ENCODE measurements at regions not wholly inside any gene's neighbourhood (a gene's known extent, or its start where the extent isn't known, plus 50 kb on each side); places are given as distances from the start of the nearest gene placed in this dataset.

DNA sequence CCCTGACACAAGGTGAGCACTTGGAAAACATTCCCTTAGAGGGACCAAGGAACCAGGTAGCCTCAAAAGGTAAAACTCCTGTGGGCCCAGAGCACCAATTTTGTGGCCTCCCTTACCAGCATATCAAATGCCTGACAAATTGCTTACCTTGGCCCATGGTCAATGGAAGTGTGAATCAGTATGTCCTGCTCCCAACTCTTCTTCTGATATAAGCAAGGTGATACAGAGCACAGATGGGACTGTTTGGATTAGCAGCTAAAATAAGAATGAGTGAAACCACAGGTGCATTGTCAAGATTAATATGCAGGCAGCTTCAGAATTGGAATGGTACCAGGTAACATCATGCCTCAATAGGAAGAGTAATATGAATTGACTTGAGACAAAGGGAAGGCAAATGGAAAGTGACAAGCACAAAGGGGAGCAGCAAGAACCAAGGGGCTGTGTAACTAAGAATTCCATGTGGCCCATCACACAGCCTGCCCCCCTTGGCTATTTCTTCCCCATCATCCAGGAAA, 156.8 kb upstream of the KCND3 start:
- TF ChIP-seq, protein P1, sequence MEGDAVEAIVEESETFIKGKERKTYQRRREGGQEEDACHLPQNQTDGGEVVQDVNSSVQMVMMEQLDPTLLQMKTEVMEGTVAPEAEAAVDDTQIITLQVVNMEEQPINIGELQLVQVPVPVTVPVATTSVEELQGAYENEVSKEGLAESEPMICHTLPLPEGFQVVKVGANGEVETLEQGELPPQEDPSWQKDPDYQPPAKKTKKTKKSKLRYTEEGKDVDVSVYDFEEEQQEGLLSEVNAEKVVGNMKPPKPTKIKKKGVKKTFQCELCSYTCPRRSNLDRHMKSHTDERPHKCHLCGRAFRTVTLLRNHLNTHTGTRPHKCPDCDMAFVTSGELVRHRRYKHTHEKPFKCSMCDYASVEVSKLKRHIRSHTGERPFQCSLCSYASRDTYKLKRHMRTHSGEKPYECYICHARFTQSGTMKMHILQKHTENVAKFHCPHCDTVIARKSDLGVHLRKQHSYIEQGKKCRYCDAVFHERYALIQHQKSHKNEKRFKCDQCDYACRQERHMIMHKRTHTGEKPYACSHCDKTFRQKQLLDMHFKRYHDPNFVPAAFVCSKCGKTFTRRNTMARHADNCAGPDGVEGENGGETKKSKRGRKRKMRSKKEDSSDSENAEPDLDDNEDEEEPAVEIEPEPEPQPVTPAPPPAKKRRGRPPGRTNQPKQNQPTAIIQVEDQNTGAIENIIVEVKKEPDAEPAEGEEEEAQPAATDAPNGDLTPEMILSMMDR (IDR thresholded peaks at IDR 0.05; ENCODE audit: low read length): no peak
- TF ChIP-seq EZH2 (IDR thresholded peaks at IDR 0.05; ENCODE audit: borderline replicate concordance, low read length): no peak
